Fibroblast of villous mesenchyme (primary cell): ENCODE measurements at regions not wholly inside any gene's neighbourhood (a gene's known extent, or its start where the extent isn't known, plus 50 kb on each side); places are given as distances from the start of the nearest gene placed in this dataset.

ENCODE experiments used
- DNase-seq: peaks from one replicate; pipeline ENCODE4 v3.0.0-alpha.2; 2010; ENCODE audit warnings: low read depth
- H3K4me3 ChIP-seq: 2 replicates; pipeline ENCODE4 v1.5.1; 2011; ENCODE audit warnings: low read depth, mild to moderate bottlenecking, low read length
- TF ChIP-seq, protein P1 (sequence below): IDR thresholded peaks from 2 replicates; pipeline ENCODE4 v1.5.1; 2012; ENCODE audit warnings: low read depth, mild to moderate bottlenecking, low read length; ENCODE audit not compliant: insufficient read depth

DNA sequence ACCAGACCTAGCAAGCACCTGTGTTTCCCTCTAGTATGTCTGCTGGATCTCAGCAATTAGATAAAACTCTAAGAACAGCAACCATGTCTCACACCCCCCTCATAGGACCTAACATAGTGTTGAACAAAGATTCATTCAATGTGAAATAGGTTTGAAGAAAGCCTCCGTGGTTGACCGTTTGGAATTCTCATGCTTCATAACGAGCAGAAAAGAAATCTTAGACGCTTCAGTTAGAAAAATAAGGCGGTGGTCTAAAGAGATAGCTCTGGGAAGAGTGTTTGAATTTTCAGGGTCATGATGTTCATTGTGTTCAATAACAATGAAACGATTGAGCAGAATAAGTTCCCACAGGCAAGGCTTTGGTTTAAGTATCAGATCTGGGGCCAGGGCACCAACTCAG, 332.9 kb downstream of the COG6 start:
- H3K4me3 ChIP-seq = no peak overlapping the region
- TF ChIP-seq, protein P1, sequence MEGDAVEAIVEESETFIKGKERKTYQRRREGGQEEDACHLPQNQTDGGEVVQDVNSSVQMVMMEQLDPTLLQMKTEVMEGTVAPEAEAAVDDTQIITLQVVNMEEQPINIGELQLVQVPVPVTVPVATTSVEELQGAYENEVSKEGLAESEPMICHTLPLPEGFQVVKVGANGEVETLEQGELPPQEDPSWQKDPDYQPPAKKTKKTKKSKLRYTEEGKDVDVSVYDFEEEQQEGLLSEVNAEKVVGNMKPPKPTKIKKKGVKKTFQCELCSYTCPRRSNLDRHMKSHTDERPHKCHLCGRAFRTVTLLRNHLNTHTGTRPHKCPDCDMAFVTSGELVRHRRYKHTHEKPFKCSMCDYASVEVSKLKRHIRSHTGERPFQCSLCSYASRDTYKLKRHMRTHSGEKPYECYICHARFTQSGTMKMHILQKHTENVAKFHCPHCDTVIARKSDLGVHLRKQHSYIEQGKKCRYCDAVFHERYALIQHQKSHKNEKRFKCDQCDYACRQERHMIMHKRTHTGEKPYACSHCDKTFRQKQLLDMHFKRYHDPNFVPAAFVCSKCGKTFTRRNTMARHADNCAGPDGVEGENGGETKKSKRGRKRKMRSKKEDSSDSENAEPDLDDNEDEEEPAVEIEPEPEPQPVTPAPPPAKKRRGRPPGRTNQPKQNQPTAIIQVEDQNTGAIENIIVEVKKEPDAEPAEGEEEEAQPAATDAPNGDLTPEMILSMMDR = no peak

GRCh38 chr13:39998166-39998565, 342.7 kb downstream of the COG6 start:
- no peak for DNase-seq
- TF ChIP-seq, protein P1 = no peak
- H3K4me3 ChIP-seq = no peak overlapping the region

More for the DNA sequence above, 332.9 kb downstream of the COG6 start:
- no peak for DNase-seq

DNA sequence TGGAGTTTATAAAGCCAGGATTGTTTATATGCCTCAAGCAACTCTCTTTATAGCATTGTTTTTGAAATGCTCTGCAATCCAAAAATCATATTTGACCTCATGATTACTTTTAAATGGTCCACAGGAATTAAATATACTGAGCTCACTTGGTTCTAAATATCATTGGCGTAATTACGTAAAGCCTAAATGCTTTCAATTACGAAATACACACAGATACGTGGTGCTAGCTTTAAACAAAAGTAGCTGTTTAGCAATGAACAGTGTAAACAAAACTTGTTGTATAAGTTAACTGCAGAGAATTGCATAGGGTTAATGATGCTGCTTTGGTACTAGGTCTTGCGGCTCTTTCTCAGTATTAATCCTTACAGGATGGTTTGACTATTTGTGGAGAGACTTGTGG, 346.6 kb downstream of the COG6 start:
- TF ChIP-seq, protein P1 = no peak
- peak; percentile 27 for DNase-seq
- no peak overlapping the region for H3K4me3 ChIP-seq

DNA sequence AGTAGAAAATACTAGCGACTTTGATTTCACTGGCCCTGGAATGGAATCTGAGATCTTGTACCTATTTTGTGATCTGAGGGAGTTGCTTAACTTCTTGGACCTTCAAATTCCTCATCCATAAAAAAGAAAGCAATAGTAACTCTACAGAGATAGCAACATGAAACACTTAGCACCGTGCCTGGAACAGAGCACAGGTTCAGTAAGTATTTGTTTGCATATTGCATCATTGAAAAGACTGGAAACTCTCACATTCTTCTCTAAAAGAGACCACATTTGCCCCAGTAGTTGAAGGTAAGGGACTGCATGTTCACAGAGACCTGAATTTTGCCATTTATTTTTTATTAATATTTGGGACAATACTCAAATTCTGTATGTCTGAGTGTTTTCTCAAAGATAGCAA, 358.1 kb downstream of the COG6 start:
- DNase-seq = no peak
- H3K4me3 ChIP-seq = no peak overlapping the region
- TF ChIP-seq, protein P1 = no peak

- TF ChIP-seq, protein P1 = no peak
- H3K4me3 ChIP-seq = no peak overlapping the region
- DNase-seq = peak; percentile 23
These were observed 361.6 kb downstream of the COG6 start for GRCh38 chr13:40016953-40017660.

GRCh38 chr13:40017662-40018262, 362.3 kb downstream of the COG6 start:
- DNase-seq = no peak
- TF ChIP-seq, protein P1 = no peak
- H3K4me3 ChIP-seq = no peak overlapping the region
